ENCODE measurements at regions not wholly inside any gene's neighbourhood (a gene's known extent, or its start where the extent isn't known, plus 50 kb on each side); places are given as distances from the start of the nearest gene placed in this dataset.

DNA sequence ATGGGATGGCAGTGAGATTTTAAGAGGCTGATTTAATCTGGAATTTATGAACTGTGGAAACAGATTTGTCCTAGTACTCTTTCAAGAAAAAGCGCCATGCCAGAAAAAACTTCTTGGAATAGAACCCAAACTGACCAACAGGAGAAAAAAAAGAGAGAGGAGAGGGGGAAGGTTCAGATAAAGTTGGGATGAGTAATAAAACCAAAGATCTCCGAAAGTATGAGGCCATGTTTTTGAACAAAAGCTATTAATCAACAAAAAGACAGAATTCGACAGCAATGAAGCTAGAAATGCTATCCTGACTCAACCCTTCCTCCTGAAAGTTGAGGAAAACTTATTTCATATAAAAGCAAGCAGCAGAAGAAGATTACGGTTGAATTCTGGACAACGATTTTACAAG is 135.5 kb downstream of the CEMIP2 start:
- TF ChIP-seq POLR2A (IDR thresholded peaks at IDR 0.05; ENCODE audit: low read depth, low read length) = no peak
- FAIRE-seq = no peak
- DNase-seq (ENCODE audit: insufficient read length, low spot score) = no peak

DNA sequence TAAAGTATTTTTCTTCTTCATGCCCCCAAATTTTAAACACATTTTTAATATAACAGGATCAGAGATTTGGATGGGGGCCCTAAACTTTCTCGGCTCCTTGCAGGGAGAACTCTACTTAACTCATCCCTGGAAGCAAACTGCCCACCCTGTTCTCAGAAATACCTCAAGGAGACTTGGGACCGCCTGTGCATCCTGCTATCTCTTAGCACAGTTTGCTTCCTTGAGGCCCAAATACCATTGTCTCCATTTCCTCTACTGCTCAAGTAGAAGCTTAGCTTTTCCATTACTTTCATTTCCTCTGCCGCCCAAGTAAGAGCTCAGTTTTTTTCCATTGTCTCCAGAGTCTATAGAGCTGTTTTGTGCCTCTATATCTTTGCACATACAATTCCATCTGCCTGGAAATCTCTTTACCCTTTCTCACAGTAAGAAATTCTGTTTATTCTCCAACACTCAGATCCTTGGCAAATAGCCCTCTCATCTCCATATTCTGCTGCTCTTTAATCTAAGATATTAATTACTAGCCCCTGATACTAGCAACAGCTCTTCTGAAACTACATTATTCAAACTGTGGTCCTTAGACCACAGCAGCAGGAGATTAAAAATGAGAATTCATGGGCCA is 137.8 kb downstream of the CEMIP2 start:
- no peak for TF ChIP-seq POLR2A (IDR thresholded peaks at IDR 0.05; ENCODE audit: low read depth, low read length)
- FAIRE-seq (no peak), DNase-seq (ENCODE audit: insufficient read length, low spot score) (no peak)

DNA sequence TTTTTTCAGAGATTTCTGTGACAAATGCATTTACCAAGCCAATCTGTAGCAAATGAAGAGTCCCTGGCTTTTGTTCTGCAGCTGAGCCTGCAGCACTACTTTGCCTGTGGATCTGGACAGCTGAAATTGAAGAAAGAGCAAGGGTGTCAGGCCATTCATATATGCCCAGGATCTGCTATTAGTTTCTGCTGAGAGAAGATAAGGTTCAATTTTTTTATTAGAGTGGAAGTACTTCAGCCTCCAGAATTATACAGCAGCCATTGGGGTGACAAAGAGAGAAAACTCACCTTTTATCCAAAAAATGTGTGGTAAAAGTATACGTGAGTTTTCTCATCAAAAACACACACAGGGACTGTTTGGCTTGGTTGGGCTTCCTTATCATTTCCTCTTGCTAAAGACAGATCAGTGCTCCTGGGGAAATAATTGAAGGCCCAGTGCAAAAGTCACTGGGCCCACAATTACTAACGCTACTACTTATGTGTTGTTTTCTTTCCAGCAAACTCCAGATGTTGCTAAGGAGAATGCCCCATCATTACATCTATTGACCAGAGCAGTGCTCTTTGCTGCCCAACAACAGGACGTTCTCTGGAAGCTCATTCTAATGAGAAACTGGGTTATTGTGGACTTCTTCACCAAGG is 138.6 kb downstream of the CEMIP2 start:
- TF ChIP-seq POLR2A (IDR thresholded peaks at IDR 0.05; ENCODE audit: low read depth, low read length) = no peak
- DNase-seq (ENCODE audit: insufficient read length, low spot score) (no peak), FAIRE-seq (no peak)

DNA sequence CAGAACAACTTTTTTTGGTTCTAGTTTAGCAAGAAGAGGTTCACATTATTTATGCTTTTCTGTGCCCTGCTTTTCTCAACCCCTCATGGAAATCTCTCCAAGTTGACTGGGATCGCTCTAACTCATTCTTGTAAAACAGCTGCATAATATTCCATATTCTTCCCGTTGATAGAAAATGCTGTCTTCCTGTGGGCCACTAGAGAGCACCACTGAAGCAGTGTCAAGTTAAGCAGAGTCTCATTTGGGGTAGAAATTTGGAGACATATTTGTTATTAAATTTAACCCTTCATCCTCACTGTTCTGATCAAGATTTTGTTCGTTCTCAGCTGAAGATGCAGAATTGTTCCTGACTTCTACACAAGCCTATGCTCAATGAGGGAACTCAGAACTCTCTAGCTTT is 140.1 kb downstream of the CEMIP2 start:
- TF ChIP-seq POLR2A (IDR thresholded peaks at IDR 0.05; ENCODE audit: low read depth, low read length) = no peak
- FAIRE-seq (peak; percentile 82), DNase-seq (ENCODE audit: insufficient read length, low spot score) (no peak)

DNA sequence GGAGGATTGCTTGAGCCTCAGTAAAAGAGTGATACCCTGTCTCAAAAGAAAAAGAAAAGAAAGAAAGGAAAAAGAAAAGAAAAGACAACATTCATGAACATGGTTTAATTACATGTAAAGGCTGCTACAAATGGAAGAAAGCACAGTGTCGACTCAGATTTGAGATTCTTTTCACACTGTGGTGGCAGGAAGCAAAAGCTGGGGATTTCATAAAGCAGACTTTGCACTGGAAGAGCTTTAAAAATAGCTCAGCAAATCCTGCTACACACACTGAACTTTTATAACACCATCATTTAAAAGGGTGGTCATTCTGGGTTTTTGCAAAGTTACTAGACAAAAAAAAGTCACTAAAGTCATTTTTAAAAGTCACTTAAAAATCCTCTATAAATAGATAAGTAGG is 140.8 kb downstream of the CEMIP2 start:
- TF ChIP-seq POLR2A (IDR thresholded peaks at IDR 0.05; ENCODE audit: low read depth, low read length) = no peak
- DNase-seq (ENCODE audit: insufficient read length, low spot score) = no peak
- FAIRE-seq = peak; percentile 66

DNA sequence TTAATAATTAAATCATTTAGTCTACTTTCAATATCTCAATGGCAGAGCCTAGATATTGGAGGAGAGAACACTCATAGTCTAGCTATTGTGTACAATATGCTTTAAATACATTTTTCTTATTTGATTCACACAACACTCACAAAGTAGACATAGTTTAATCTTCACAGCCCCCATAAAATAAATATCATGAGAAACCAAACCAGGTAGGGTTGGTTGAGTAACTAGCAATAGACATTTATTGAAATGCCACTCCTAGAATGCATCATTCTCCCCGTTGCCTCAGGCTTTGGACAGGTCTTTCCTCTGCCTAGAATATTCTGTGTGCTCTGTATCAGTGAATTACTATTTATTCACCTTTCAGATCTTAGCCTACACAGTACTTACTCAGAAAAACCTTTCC is 141.9 kb downstream of the CEMIP2 start:
- DNase-seq (ENCODE audit: insufficient read length, low spot score) = no peak
- TF ChIP-seq POLR2A (IDR thresholded peaks at IDR 0.05; ENCODE audit: low read depth, low read length) = no peak
- FAIRE-seq = peak; percentile 27

DNA sequence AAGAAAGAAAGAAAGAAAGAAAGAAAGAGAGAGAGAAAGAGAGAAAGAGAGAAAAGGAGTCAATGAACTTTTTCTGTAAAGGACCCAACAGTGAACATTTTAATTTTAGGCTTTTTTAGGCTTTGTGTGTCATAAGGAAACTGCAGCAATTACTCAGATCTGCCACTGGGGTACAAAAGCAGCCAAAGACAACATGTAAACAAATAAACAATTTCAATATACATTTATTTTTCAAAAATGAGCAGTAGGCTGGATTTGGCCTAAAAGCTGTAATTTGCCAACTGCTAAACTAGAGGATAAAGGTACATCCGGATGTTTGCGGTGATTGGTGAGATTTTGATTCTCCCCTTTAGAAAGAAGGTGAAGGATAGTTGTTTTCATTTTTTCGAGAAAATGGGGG is 143.6 kb downstream of the CEMIP2 start:
- no peak for FAIRE-seq
- no peak for TF ChIP-seq POLR2A (IDR thresholded peaks at IDR 0.05; ENCODE audit: low read depth, low read length)
- no peak for DNase-seq (ENCODE audit: insufficient read length, low spot score)

DNA sequence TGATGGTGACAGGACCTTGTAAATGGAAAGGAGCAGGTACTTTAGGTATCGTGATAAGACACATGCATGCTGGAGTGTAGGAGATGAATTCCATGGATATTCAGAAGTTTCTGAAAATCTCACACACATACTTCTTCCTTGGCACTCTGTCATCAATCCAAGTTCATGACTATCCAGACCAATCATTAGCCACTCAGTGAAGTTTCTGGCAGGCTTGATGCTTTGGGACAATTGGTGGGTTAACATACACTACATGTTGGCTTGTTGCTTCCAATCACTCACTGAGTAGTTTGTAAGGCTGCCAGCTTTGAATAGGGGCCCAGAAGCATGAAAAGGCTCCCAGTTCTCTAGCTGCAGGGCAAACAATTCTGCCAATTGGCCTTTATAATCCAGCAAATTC is 147.6 kb downstream of the CEMIP2 start:
- no peak for DNase-seq (ENCODE audit: insufficient read length, low spot score)
- FAIRE-seq = peak; percentile 48
- TF ChIP-seq POLR2A (IDR thresholded peaks at IDR 0.05; ENCODE audit: low read depth, low read length) = no peak

DNA sequence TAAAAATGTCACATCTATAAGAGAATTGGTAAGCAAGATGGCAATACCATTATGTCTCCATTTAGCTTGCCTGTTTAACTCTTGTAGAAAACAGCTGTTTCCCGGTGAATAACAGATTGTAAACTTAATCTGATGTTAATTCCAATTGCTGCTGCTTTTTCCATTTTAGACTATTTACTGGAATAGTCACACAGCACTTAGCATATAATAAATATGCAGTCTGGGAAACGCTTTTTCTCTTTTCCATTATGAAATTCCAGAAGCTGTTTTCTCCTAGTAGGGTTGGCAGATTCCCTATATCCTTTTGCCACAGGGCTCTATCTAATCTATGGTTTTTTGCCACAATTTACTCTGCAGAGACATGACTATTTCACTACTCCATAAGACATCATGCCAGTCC is 148.0 kb downstream of the CEMIP2 start:
- no peak for TF ChIP-seq POLR2A (IDR thresholded peaks at IDR 0.05; ENCODE audit: low read depth, low read length)
- FAIRE-seq = no peak

DNA sequence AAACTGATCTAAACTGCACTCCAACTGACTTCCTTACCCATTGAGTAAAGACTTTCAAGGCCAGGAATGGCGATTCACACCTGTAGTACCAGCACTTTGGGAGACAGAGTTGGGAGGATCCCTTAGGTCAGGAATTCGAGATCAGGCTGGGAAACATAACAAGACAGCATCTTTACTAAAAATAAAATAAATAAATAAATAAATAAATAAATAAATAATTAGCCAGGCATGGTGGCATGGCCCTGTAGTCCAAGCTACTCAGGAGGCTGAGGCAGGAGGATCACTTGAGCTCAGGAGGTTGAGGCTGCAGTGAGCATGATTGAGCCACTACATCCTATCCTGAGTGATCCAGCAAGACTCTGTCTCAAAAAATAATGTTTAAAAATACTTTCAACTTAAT is 148.4 kb downstream of the CEMIP2 start:
- DNase-seq (ENCODE audit: insufficient read length, low spot score) = no peak
- FAIRE-seq = no peak
- no peak for TF ChIP-seq POLR2A (IDR thresholded peaks at IDR 0.05; ENCODE audit: low read depth, low read length)

More for the DNA sequence above, 148.0 kb downstream of the CEMIP2 start:
- DNase-seq (ENCODE audit: insufficient read length, low spot score) = no peak

DNA sequence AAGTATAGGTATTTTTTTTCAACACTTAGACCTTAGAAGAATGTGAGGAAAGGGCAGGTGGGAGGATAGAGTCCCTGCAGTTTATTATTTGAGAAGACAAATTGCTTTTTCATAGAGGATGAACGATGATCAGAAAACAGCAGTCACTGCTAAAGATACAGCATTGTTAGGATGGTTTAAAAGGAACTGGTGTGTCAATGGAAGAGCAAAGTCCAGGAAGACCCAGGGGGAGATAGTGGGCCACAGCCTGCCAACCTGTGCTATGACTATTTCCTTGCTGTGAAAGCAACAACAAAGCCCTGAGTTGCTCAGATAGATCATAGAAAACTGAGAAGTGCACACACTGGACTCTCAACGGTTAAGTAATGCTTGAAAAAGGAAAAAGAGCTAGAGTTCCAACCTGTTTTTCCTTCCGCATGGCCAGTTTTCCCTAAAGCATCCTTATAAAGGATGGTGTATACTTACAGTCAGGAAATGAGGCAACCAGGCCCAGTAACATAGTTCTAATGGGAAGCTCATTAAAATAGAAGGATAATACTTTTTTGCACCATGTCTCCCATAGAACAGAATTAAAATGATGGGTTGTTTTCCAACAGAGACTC is 153.8 kb downstream of the CEMIP2 start:
- DNase-seq (ENCODE audit: insufficient read length, low spot score) = no peak
- peak; percentile 52 for FAIRE-seq
- TF ChIP-seq POLR2A (IDR thresholded peaks at IDR 0.05; ENCODE audit: low read depth, low read length) = no peak

DNA sequence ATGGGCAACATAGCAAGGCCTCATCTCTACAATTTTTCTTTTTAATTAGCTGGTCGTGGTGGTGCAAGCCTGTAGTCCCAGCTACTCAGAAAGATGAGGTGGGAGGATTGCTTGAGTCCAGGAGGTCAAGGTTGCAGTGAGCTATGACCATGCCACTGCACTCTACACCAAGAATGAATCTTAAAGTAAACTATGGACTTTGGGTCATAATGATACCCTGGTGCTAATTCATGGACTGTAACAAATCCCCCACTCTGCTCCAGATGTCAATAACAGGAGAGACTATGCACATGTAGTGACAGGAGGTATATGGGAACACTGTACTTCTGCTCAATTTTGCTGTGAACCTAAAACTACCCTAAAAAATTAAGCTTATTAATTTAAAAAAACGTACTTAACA is 155.4 kb downstream of the CEMIP2 start:
- FAIRE-seq (no peak), DNase-seq (ENCODE audit: insufficient read length, low spot score) (no peak)
- TF ChIP-seq POLR2A (IDR thresholded peaks at IDR 0.05; ENCODE audit: low read depth, low read length) = no peak

DNA sequence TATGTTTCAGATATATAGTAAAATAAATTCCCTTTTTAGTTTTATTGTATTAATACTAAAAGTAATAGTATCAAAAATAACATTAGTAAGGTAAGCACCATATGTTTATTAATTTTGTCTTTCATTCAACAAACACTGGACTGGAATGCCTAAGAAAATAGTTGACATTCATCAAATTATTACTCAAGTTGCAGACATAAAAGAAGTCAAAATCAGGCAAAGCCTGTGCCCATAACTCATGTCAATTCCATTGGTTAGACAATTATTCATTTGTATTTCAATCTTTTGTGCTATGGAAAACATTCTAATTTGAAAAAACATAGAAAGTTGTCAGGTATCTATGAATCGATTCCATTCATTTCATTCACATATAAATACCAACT is 158.9 kb downstream of the CEMIP2 start:
- DNase-seq (ENCODE audit: insufficient read length, low spot score) (no peak), FAIRE-seq (no peak)
- no peak for TF ChIP-seq POLR2A (IDR thresholded peaks at IDR 0.05; ENCODE audit: low read depth, low read length)

DNA sequence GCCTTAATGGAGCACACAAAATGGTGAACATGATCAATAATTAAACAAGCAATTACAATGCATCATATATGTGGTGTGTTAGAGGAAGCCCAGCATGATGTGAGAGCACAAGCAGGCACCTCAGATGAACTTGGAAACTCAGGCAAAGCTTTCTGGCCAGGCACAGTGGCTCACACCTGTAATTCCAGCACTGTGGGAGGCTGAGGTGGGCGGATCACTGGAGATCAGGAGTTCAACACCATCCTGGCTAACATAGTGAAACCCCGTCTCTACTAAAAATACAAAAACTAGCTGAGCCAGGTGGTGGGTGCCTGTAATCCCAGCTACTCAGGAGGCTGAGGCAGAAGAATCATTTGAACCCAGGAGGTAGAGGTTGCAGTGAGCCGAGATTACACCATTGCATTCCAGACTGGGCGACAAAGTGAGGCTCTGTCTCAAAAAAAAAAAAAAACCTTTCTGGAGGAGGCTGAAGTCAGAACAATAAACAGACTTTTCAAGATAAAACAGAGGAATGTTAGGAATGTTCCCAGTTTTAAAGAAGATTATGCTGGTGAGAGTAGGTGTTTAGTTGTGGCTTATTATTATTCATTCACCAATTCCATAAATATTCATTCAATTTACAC is 159.4 kb downstream of the CEMIP2 start:
- FAIRE-seq = peak; percentile 80
- no peak for TF ChIP-seq POLR2A (IDR thresholded peaks at IDR 0.05; ENCODE audit: low read depth, low read length)
- DNase-seq (ENCODE audit: insufficient read length, low spot score) = no peak

DNA sequence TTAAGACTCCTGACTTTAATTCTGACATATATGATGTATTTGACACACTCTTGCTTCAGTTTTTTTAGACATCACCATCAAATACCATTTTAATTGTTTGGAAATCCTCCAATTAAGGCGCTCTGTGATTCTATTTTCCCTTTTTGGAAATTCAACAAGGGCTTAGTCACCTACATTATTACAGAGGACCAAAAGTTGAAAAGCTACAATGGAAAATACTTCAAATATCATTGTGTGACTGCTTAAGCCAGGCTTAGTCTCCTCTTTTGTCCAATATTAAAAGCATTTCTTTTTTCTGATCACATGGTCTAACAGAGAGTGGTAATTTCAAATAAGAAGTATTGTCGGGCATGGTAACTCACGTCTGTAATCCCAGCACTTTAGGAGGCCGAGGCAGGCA is 160.3 kb downstream of the CEMIP2 start:
- no peak for DNase-seq (ENCODE audit: insufficient read length, low spot score)
- FAIRE-seq = no peak
- no peak for TF ChIP-seq POLR2A (IDR thresholded peaks at IDR 0.05; ENCODE audit: low read depth, low read length)
